ENCODE measurements at regions not wholly inside any gene's neighbourhood (a gene's known extent, or its start where the extent isn't known, plus 50 kb on each side); places are given as distances from the start of the nearest gene placed in this dataset.

- TF ChIP-seq CTCF (IDR thresholded peaks at IDR 0.05; ENCODE audit: borderline replicate concordance, extremely low read depth, low read length, poor library complexity, severe bottlenecking) (no peak), EZH2 (IDR thresholded peaks at IDR 0.05; ENCODE audit: borderline replicate concordance, low read depth, low read length, severe bottlenecking) (no peak)
Measured at GRCh38 chr7:50864694-50865093, 82.0 kb upstream of the GRB10 start.
